Ishikawa (cell line): ENCODE measurements at regions not wholly inside any gene's neighbourhood (a gene's known extent, or its start where the extent isn't known, plus 50 kb on each side); places are given as distances from the start of the nearest gene placed in this dataset.

Experiments used
- CEBPB ChIP-seq: IDR thresholded peaks from 2 replicates; pipeline ENCODE4 v1.6.1; 2012
- CREB1 ChIP-seq: IDR thresholded peaks from 2 replicates; pipeline ENCODE4 v1.6.1; 2012; ENCODE audit warnings: low read depth
- EP300 ChIP-seq: IDR thresholded peaks from 2 replicates; pipeline ENCODE4 v1.6.1; 2012; ENCODE audit warnings: borderline replicate concordance
- RAD21 ChIP-seq: IDR thresholded peaks from 2 replicates; pipeline ENCODE4 v1.6.1; 2012; ENCODE audit warnings: low read depth
- TAF1 ChIP-seq: IDR thresholded peaks from 2 replicates; pipeline ENCODE4 v1.6.1; 2012; ENCODE audit warnings: low read depth, mild to moderate bottlenecking
- TCF12 ChIP-seq: IDR thresholded peaks from 2 replicates; pipeline ENCODE4 v1.6.1; 2012; ENCODE audit warnings: low read depth
- YY1 ChIP-seq: IDR thresholded peaks from 2 replicates; pipeline ENCODE4 v1.6.1; 2012; ENCODE audit warnings: low read depth
- ZBTB7A ChIP-seq: IDR thresholded peaks from 2 replicates; pipeline ENCODE4 v1.6.1; 2012; ENCODE audit warnings: low read depth
- TF ChIP-seq, protein P1 (sequence below): IDR thresholded peaks from 2 replicates; pipeline ENCODE4 v1.6.1; 2012

DNA sequence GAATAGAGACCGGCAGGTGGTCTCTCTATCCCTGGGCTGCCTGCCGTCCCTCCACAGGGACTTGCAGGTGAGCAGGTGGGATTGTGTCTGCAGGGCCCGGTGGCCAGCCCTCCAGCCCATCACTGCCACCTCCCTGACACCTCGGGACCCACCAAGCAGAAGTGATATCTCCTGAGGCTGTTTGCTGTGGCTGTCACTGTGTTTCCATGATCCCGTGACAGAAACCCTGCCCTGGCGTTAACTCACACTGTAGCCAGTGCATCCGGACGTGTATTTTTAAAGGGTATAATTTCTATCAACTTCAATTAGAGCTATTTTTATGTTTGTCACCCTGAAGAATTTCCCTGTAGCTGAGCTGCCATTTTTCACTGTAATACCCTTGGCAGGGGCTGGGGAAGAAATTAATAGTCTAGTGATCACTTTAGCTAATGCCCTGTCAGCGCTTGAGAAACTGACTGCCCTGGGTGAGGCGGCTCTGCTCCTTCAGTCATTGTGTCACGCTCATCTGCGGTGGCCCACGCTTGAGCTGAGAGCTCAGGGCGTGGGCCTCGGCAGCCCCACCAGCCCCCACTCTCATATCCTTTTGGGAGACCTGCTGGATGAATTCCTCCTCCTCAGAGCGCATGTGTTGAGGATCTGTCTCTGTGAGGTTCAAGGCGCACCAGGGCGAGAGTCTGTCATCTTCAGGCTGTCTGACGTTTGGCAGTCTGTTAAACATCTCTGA, 229.9 kb upstream of the CIBAR2 start:
- no peak for TF ChIP-seq CREB1
- no peak for TF ChIP-seq TCF12
- no peak for TF ChIP-seq RAD21
- TF ChIP-seq YY1, result no peak
- TF ChIP-seq, protein P1, sequence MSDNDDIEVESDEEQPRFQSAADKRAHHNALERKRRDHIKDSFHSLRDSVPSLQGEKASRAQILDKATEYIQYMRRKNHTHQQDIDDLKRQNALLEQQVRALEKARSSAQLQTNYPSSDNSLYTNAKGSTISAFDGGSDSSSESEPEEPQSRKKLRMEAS, result no peak
- no peak for TF ChIP-seq EP300
- no peak for TF ChIP-seq TAF1
- TF ChIP-seq ZBTB7A, result no peak
- TF ChIP-seq CEBPB, result no peak
